Stimulated activated CD8-positive, alpha-beta memory T cell treated with anti-CD3 and anti-CD28 coated beads, Interleukin-12 subunit alpha, Interleukin-12 subunit beta, amount 100 ng/mL, for 4 hours (primary cell): ENCODE measurements at regions not wholly inside any gene's neighbourhood (a gene's known extent, or its start where the extent isn't known, plus 50 kb on each side); places are given as distances from the start of the nearest gene placed in this dataset.

Experiments used
- DNase-seq: peaks from one replicate; pipeline ENCODE4 v3.0.0-alpha.2; 2020; ENCODE audit warnings: low read depth

GRCh38 chr6:28838634-28839442 lies 84.9 kb downstream of the TRIM27 start:
- peak; percentile 75 for DNase-seq

- no peak for DNase-seq
These were observed 84.2 kb downstream of the TRIM27 start for GRCh38 chr6:28839443-28840120.

DNA sequence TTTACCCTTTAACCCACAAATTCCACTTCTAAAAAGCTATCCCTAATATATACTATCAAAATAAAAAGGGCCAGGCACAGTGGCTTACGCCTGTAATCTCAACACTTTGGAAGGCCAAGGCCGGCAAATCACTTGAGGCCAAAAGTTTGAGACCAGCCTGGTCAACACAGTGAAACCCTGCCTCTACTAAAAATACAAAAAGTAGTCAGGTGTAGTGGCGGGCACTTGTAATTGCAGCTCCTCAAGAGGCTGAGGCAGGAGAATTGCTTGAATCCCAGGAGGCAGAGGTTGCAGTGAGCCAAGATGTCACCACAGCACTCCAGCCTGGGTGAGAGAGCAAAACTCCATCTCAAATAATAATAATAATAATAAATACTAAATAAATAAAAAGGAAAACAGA lies 82.5 kb downstream of the TRIM27 start:
- DNase-seq: no peak

DNA sequence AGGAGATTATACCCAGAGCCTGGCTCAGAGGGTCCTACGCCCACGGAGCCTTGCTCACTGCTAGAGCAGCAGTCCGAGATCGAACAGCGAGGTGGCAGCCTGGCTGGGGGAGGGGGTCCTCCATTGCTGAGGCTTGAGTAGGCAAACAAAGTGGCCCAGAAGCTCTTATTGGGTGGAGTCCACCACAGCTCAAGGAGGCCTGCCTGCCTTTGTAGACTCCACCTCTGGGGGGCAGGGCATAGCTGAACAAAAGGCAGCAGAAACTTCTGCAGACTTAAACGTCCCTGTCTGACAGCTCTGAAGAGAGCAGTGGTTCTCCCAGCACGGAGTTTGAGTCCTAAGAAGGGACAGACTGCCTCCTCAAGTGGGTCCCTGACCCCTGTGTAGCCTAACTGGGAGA lies 75.0 kb downstream of the TRIM27 start:
- DNase-seq: peak; percentile 22
